A549 (cell line): ENCODE measurements at regions not wholly inside any gene's neighbourhood (a gene's known extent, or its start where the extent isn't known, plus 50 kb on each side); places are given as distances from the start of the nearest gene placed in this dataset.

ENCODE experiments used
- BHLHE40 ChIP-seq: IDR thresholded peaks from 2 replicates; pipeline ENCODE4 v1.6.1; 2012; ENCODE audit warnings: low read depth, low read length, inconsistent platforms
- CBX2 ChIP-seq: fragments of 200-600 bp; sonication (generic); IDR thresholded peaks from 2 replicates; pipeline ENCODE4 v1.6.1; 2016; ENCODE audit warnings: low read depth, mild to moderate bottlenecking, borderline replicate concordance
- CBX8 ChIP-seq: fragments of 200-600 bp; sonication (generic); IDR thresholded peaks from 2 replicates; pipeline ENCODE4 v1.6.1; 2016
- CEBPB ChIP-seq, 2 experiments: fragments of >200 bp in 1 of 2; sonication (Bioruptor Twin) in 1 of 2; formaldehyde crosslinking in 1 of 2; IDR thresholded peaks; 2 replicates each; pipeline ENCODE4 v1.6.1; 2012 to 2016
- JUN ChIP-seq, 2 experiments: fragments of >200 bp; sonication (Bioruptor Twin); formaldehyde crosslinking; IDR thresholded peaks; 2 replicates in 1 of 2; 3 replicates in 1 of 2; pipeline ENCODE4 v1.6.1; 2016 to 2017
- JUNB ChIP-seq: fragments of >200 bp; sonication (Bioruptor Twin); formaldehyde crosslinking; IDR thresholded peaks from 2 replicates; pipeline ENCODE4 v1.6.1; 2016
- MYC ChIP-seq: IDR thresholded peaks from 2 replicates; pipeline ENCODE4 v1.6.1; 2012; ENCODE audit warnings: mild to moderate bottlenecking, inconsistent platforms, low read length, improper control_type of control experiment, borderline replicate concordance
- POLR2A ChIP-seq: IDR thresholded peaks from 2 replicates; pipeline ENCODE4 v1.6.1; 2012; ENCODE audit warnings: mild to moderate bottlenecking, low read length
- REST ChIP-seq: fragments of 200-600 bp; sonication (generic); IDR thresholded peaks from 2 replicates; pipeline ENCODE4 v1.6.1; 2016; ENCODE audit warnings: antibody characterized with exemption, mild to moderate bottlenecking, moderate library complexity
- ZC3H11A ChIP-seq: fragments of 450-650 bp; IDR thresholded peaks from 2 replicates; pipeline ENCODE4 v1.6.1; 2014; ENCODE audit warnings: antibody characterized with exemption, mild to moderate bottlenecking
- TF ChIP-seq, protein P1 (sequence below): fragments of >200 bp; sonication (Bioruptor Twin); formaldehyde crosslinking; IDR thresholded peaks from 3 replicates; pipeline ENCODE4 v1.5.1; 2016
- TF ChIP-seq, protein P2 (sequence below): fragments of 450-650 bp; IDR thresholded peaks from 2 replicates; pipeline ENCODE4 v1.6.1; 2014; ENCODE audit warnings: antibody characterized with exemption

DNA sequence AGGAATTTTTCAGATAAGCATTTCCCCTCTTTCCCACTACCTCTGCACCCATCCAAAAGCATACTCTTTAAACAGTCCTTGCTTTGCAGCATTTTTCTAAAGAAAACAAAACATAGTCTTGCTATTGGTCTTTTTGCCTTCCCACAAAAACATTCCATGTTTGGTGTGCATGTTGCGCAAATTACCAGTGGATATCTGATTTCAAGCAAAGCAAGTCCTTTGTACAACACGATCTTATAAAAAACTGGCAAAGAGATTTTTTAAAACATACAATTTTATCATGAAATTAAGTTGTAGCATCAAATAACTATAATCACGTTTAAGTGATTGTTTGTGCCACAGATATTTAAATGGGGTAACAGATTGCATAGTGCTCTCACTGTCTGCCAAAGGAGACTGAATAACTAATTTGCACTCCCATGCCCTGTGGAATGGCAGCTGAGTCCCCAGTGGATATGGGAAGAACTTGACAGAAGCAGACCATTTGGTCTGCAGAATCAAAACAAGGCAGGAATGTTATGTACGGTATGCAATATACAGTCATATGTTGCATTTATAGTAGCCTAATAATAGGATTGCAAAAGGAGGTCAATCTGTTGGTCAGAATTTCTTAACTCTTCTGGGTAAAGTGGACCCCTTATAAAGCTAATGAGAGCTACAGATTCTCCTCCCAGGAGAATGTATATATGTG is 285.7 kb downstream of the TBC1D4 start:
- TF ChIP-seq JUN (IDR thresholded peaks at IDR 0.05) (no peak), ZC3H11A (no peak), CBX8 (no peak), CEBPB (IDR thresholded peaks at IDR 0.05) (no peak), BHLHE40 (no peak), POLR2A (no peak), REST (no peak), CBX2 (no peak), MYC (no peak), JUNB (no peak)
- TF ChIP-seq, protein P1, sequence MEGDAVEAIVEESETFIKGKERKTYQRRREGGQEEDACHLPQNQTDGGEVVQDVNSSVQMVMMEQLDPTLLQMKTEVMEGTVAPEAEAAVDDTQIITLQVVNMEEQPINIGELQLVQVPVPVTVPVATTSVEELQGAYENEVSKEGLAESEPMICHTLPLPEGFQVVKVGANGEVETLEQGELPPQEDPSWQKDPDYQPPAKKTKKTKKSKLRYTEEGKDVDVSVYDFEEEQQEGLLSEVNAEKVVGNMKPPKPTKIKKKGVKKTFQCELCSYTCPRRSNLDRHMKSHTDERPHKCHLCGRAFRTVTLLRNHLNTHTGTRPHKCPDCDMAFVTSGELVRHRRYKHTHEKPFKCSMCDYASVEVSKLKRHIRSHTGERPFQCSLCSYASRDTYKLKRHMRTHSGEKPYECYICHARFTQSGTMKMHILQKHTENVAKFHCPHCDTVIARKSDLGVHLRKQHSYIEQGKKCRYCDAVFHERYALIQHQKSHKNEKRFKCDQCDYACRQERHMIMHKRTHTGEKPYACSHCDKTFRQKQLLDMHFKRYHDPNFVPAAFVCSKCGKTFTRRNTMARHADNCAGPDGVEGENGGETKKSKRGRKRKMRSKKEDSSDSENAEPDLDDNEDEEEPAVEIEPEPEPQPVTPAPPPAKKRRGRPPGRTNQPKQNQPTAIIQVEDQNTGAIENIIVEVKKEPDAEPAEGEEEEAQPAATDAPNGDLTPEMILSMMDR: no peak
- TF ChIP-seq, protein P2, sequence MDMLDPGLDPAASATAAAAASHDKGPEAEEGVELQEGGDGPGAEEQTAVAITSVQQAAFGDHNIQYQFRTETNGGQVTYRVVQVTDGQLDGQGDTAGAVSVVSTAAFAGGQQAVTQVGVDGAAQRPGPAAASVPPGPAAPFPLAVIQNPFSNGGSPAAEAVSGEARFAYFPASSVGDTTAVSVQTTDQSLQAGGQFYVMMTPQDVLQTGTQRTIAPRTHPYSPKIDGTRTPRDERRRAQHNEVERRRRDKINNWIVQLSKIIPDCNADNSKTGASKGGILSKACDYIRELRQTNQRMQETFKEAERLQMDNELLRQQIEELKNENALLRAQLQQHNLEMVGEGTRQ: no peak
